NCI-H2081 treated with DMSO at 0.1 percent for 48 hours (cell line): ENCODE measurements at regions not wholly inside any gene's neighbourhood (a gene's known extent, or its start where the extent isn't known, plus 50 kb on each side); places are given as distances from the start of the nearest gene placed in this dataset.
"Not testable (repeated sequence)": the region's sequence is repeated elsewhere in the genome, so short reads cannot be mapped to it uniquely, and the experiment has no call there.

ENCODE experiments used
- DNase-seq: peaks from one replicate; lab custom pipeline; 2025; lab: John Stamatoyannopoulos, UW

DNA sequence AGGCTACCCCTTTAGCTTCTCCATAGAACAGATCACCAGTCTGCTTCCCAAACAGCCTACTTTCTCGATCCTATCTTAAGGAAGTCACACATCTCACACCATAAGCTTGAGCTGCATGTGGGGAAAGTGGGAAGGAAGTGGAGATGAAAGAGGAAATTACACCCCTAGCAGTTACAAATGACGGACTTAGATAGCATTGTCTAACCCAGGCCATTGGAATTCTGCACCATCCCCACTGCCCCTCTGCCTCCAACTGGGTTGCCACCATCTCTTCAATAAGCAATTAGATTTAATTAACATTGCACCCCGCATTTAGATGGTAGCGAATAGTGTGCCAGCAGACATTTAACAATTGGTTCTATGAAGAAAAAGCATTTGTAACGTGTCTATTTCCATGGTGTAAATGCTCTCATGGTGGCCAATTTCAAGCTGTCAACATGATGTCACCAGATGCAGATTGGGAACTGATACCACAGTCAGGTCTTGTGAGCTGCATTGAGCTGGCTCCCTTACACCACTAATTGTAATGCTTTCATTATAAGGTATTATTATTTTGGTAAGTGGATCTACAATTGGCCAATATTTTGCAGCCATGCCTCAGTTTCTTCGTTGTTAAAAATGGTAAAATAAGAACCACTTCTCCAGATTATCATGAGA lies 124.7 kb downstream of the CD24 start:
- DNase-seq = no peak

DNA sequence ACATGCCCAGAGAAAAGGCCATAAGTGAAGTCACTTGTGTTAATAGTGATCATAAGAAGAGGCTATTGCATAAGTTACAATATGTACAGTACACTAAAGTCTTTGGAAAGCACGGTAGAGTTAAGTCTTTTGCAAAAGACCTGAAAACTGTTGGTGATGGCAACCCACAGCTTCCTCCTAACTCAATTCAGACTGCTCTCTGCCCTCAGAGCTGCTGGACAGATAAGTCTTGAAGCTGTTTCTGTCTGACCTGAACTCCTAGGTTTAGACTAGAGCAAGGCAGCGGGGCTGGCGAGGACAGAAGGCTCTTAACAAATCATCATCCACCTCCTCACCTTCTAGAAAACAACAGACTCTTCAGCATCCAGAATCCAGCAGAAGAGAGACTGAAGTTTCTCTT lies 125.4 kb downstream of the CD24 start:
- DNase-seq = no peak

DNA sequence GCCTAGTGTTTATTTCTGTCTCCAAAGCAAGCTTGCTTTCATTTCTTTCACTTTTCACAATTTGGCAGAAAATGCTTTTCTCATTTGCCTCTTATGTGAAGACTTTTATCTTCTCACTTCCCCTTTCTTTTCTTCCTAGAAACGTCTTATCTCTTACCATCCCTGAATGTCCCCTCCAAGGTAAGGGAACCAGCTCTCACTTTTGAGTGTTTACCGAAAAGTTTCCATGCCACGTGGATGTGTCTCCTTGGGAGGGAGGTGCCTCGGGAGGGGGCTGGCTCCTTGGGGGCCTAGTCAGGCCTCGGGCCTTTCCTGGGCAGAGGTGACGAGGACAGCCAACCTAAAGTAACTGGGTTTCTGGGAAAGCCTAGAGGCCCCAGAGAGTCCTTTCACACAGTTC lies 127.4 kb downstream of the CD24 start:
- DNase-seq = no peak

DNA sequence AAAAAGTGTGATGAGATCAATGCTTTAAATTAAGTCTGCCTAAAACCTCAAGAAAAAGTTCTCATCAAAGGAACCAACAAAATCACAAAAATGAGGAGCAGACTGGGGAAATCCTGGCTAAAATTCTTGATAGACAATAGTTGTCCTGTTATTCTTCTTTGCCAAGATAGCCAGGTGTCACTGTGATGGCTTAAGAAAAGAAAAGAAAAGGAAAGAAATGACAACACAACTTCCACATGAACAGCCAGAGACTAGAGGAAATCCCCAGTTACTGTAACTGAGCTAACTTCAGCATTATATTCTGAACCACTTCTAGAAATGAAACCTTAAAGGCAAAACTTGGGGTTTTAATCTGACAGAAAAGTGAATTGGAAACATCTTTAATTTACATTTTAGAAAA lies 129.6 kb downstream of the CD24 start:
- DNase-seq = no peak

DNA sequence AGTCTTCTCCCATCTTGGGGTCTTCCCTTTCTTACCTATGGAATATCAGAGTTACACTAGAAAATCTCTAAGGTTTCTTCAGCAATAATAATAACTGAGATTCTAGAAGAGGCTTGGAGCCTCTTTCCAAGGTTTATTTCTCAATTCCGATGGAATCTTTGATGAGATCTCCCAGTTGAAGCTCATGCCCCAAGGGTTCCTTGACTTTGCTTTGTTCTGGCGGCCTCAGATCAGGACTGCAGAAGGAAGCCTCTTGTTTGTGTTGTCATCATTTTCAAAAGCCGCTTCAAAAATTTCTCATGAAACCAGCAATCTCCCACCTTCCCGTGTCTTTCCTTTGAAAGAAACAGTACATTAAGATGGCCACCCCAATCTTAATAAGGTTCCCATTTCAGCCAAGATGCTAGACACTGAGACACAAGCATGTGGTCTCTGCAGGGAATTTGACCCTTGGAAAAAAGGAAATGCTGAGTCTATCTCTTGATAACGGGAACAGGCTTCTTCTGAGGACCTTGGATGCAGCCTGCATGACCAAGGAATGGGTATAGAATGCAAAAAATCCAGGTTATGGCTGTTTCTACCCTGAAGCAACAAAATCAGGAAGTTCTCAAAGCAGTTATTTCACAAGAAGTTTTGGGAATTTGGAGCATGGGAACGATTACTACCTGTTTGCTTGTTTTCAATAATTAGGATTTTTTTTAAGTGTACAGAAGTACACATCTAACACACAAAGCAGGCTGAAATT lies 141.6 kb downstream of the CD24 start:
- no peak for DNase-seq

DNA sequence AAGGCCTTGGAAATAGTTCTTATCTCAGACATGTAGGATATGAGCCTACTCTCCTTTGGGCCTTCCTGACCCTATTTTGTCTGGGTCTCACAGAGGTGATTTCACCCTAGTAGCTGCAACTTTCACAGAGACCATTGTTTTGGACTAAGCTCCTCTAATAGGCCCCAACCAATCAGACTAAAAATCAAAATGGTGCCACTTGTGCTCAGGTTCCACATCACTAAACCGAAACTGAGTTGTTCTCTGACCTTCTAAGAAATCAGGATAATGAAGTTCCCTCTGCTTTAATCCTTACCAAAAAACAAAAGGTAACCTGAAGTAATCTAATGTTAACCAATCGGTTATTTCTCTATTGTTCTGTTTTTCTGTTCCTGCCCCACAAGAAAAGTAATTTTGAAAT lies 143.6 kb downstream of the CD24 start:
- no peak for DNase-seq

DNA sequence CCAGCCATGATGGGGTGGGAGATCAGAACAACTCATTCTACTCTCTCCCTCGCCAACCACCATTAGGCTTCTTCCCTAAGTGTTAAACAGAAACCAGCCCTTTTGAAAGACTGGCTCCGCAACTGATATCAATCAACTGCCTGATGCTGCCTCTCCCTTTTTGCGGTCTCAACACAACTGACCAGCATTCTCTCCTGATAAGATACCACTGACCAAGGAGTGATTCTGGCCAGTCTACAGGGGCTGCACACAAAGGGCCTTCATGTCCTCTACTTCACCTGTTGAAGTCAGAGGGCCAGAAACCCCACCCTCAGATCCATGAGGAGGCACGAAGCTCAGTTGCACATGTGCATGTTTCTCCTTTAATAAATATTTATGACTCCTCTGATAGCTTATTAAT lies 145.1 kb downstream of the CD24 start:
- DNase-seq = no peak

DNA sequence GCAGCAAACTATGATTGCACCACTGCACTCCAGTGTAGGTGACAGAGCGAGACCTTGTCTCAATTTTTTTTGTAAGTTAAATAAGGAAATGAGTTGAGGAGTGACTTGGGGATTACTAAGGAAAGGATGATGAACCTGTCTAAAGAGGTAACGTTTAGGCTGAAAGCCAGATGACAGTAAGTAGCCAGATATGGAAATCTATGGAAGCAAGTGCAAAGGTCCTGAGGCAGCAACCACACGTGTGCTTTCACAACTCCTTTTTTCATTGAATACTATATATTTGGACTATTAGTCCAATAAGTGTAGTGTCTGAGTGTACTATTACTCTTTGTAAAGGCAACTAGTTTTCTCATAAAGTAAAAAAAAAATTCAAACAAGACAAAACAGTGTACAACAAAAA lies 147.4 kb downstream of the CD24 start:
- no peak for DNase-seq

DNA sequence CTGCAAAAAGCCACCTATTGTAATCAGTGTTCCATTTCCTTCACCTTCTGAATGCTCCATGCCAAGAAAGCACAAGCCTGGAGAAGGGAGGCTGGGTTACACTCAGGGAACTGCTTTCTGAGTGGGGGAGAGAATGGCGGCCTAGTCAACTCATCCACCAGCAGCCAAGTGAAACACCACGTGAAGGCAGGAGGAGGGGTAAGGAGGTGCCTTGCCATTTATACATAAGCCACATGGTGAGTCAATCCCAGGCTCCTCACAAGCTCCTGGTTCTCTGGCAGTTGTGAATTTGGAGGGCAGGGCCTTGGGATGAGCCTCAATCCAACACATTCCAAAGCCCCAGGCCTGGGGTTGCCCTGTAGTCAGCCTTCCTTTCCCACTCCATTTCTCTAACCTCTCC lies 149.4 kb downstream of the CD24 start:
- DNase-seq = no peak

DNA sequence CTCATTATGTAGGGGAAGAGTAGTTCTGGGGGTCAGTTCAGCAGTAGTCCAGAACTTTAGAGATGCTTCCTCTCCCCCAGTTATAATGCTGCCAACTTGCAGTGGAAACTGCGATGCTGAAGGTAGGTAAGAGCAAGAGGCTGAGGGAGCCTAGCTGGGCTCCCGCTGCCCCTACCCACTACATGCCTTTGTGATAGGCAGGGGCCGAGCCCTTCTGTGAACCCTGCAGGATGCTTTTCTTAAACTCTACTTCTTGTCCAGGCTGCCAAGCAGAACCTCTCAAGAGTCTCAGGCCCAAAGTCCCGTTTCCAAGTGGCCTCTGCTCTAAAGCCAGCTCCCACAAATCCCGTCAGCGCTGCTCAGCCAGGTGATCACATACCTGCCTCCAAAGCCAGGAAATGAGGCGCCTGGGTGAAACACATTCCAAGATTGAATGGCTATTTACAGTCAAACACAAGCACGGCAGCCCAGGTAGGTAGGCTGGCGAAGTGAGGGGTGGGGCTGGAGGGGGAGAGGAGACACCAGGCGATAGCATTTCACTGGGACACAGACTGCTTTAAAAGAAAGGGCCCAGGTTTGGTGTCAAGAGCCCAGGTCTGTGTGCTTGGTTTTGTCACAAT lies 150.7 kb downstream of the CD24 start:
- no peak for DNase-seq

DNA sequence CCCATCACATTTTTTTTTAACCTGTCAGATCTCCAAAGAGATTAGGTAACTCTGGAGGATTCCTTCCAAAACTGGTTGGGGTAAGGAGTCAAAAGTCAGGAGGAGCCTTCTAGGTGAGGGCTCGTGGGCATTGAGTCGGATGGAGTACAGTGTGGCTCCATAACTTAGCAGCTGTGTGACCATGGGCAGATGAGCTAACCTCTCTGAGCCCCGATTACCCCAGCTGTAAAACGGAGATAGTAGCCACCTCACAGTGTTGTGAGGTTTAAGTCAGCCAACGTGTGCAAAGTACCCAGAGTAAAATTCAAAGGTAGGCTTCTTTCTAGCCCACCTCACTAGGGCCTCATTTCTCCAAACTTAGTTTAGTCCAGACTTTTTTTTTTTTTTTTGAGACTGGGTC lies 151.5 kb downstream of the CD24 start:
- DNase-seq = no peak

DNA sequence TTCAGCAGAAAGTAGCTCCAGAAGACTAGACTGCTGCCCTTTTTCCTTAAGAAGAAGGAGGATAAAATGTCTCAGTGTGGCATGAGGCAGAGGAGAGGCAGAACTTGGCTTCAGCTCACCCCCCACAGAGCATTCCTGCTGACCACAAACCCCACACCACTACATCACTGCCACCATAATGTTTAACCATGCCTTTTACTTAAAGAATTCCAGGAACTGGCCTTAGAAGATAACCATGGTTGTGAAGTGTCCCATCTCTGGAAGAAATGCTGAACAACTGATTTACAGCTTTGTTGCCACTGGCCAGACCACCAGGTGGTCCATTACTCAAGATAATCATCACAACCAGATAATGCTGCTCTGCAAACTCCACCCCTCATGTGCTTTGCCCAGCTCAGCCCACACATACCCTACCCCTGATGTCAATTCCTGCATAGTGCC lies 154.1 kb downstream of the CD24 start:
- no peak for DNase-seq

DNA sequence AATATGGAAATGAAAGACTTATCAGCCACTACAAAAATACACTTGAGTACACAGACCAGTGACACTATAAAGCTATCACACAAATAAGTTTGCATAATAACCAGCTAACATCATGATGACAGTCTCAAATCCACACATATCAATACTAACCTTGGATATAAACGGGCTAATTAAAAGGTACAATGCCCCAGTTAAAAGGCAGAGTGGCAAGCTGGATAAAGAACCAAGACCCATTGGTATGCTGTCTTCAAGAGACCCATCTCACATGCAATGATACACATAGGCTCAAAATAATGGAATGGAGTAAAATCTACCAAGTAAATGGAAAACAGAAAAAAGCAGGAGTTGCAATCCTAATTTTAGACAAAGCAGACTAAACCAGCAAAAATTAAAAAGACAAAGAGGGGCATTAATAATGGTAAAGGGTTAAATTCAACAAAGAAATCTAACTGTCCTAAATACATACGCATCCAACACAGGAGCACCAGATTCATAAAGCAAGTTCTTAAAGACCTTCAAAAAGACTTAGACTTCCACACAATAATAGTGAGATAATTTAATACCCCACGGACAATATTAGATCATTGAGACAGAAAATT lies 163.3 kb downstream of the CD24 start:
- DNase-seq = no peak

DNA sequence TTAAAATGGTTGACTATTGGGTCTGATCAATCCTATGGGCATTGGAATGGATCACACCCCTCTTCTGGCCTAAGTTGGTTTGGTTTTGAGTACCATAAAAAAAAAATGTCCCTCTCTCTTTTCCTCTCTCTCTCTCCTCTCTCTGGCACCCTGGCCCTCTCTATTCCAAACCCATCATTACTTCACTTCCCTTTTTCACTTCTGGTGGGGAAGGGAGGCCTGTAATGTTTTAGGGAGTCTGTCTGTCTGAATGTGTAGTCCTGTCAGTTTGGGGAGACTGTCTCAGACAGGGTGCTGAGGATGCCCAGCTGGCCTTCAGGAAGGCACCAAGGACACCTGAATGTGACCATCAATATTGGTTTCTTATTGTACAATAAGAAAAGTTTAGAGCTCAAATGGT lies 165.8 kb downstream of the CD24 start:
- DNase-seq = no peak

DNA sequence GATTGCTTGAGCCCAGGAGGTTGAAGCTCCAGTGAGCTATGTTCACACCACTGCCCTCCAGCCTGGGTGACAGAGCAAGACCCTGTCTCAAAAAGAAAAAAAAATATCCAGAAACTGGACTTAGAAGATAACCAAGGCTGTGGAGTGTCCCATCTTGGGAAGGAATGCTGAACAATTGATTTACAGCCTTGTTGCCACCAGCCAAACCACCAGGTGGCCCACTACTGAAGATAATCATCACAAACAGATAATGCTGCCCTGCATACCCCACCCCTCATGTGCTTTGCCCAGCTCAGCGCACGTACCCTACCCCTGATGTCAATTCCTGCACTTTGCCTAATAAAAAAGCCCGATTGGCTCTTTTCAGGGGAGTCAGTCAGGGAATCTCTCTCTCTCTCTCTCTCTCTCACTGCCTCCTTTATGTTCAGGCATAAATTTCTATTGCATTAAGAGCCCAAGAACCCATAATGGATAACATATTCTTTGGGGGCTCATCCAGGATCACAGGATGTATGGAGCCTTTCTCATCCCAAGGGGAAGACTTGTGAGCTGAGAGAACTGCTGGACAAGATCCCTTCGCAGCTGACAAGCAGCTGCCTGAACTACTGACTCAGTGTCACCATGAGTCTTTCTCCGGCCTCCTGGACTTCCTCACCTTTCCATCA lies 166.4 kb downstream of the CD24 start:
- DNase-seq = no peak

DNA sequence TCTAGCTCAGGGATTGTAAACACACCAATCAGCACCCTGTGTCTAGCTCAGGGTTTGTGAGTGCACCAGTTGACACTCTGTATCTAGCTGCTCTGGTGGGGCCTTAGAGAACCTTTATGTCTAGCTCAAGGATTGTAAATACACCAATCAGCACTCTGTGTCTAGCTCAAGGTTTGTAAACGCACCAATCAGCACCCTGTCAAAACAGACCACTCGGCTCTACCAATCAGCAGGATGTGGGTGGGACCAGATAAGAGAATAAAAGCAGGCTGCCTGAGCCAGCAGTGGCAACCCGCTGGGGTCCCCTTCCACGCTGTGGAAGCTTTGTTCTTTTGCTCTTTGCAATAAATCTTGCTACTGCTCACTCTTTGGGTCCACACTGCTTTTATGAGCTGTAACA lies 168.3 kb downstream of the CD24 start:
- DNase-seq = not testable (repeated sequence)

DNA sequence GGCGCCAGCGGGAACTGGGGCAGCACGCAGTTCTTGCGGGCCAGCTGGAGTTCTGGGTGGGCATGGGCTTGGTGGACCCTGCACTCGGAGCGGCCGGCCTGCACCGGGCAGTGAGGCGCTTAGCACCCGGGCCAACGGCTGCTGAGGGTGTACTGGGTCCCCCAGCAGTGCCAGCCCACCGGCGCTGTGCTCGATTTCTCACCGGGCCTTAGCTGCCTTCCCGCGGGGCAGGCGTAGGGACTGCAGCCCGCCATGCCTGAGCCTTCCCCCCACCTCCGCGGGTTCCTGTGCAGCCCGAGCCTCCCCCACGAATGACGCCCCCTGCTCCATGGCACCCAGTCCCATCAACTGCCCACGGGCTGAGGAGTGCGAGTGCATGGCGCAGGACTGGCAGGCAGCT lies 168.8 kb downstream of the CD24 start:
- DNase-seq = no peak

DNA sequence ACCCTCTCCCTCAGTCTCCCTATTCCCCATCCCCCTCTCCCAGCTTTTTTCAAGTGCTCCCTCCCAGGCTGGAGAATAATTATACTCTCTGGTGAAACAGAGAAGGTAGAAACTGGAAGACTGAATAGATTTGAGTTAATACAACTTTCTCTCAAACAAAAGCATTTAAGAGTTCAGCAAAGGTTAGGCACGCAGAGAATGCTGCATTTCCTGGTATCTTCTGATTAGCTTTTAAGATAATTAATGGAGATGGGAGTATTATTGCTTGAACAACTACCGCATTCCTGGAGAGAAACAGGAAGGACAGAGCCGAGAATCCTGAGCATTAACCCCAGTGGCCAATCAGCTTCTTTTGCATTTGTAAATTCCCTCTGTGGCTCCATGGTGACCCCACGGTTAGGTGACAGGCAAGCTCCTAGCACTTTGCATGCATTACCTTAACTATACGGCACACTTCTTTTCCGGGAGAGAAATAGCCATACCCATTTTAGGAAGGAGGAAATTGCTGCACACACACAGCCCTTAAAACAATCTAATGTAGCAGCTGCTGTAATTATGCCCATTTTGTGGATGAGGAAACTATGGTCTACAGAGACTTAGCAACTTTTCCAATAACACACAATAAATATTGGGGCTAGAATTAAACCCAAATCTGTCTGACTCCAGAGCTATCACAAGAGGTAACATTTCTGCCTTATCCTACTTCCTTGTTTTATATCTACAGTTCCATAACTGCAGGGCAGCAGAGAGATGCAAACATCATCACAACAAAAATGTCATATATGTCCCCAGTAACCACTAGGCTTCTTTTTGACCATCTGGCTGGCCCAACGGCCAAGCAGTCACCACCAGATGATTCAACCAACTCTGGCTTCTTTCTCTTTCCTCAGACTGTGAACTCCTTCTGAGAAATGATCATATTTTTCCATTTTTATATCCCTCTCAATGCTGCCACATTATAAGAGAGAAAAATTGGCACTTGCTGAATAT lies 169.9 kb downstream of the CD24 start:
- no peak for DNase-seq

DNA sequence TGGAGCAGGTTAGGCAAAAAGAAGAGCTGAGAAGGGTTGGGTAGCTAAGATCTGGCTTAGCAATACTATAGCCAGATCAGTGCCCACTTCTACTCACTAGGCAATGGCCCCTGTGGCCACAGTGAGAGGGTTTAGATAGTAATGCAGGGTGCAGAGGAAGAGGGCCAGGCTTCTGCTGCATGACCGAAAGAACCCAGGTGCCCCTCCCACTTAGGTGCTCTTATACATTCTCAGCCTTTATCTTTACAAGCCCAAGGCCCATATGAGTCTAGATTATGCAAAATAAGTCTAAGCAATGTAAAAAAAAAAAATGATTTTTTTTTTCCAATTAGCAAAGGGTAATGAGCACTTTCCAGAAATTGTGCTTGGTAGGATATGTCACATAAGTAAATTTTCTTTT lies 171.3 kb downstream of the CD24 start:
- no peak for DNase-seq

DNA sequence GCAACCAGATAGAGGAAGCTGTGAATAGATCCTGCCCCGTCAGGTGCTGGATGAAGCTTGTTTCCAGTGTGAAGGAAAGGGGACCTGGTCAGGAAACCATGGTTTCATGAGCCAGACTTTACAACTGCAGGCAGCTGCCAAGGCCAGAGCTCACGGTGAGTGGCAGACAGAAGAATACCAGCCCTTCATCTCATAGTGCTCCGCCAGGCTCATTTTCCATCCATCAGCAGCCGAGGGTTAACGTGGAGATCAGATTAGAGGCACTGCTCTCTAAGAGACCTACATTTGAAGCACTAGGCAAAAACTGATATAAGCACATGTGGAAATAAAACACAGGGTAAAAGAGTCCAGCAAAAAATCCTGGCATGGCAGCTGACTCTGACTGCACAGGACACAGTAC lies 172.4 kb downstream of the CD24 start:
- no peak for DNase-seq

DNA sequence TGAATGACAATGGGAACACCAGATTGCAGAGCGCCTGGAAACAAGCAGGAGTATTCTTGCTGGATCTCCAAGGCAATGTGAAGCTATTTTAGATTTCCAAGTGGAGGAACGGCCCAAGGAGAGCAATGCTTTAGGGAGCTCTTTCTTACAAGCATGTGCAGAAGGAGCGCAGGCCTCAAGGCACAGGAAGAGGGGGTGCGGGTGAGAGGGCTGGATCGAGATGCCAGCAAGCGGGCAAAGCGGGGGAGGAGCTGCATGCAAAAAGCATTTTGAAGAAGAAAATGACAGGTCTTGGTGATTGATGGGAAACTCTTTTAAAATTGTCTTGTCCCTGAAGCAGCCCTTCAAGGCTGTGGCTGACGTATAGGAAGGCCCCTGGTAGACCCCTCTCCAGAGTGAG lies 171.9 kb downstream of the QRSL1 start:
- no peak for DNase-seq
